ENCODE measurements at regions not wholly inside any gene's neighbourhood (a gene's known extent, or its start where the extent isn't known, plus 50 kb on each side); places are given as distances from the start of the nearest gene placed in this dataset.

GRCh38 chr2:111617299-111618225 is 266.4 kb downstream of the ANAPC1 start:
- Mint-ChIP-seq H3K9me3 (ENCODE audit: insufficient read depth) (no peaks in the 10 kb centered on the region), H3K4me3 (no peak overlapping the region), H3K4me1 (no peaks in the 10 kb centered on the region), H3K27ac (no peak overlapping the region), H3K27me3 (peaks cover 8% of the 10 kb centered on the region)
- Histone ChIP-seq H3K9ac (ENCODE audit: low read length) (no peak overlapping the region), H4K20me1 (ENCODE audit: control insufficient read depth, insufficient read depth, low read length, poor library complexity, severe bottlenecking) (no peaks in the 10 kb centered on the region), H3K27ac (ENCODE audit: low read length in 2 of 2) (no peak overlapping the region), H3K9me3 (ENCODE audit: control extremely low read depth in 1 of 3, control insufficient read depth in 2 of 3, insufficient read depth in 1 of 3, low read length in 2 of 3) (no peaks in the 10 kb centered on the region), H2AFZ (ENCODE audit: insufficient read depth, low read depth, low read length, poor library complexity, severe bottlenecking) (no peak overlapping the region), H3K27me3 (replicated peaks in 1 of 4; ENCODE audit: control extremely low read depth in 1 of 4, control insufficient read depth in 3 of 4, insufficient read depth in 4 of 4, low read length in 3 of 4) (no peaks in the 10 kb centered on the region), H3K4me2 (replicated peaks; ENCODE audit: low read depth, low read length, poor library complexity, severe bottlenecking) (no peak overlapping the region), H3K4me3 (ENCODE audit: control extremely low read depth in 1 of 5, extremely low read depth in 1 of 5, insufficient read depth in 1 of 5, low read depth in 2 of 5, low read length in 4 of 5) (no peak overlapping the region), H3K36me3 (replicated peaks in 1 of 2; ENCODE audit: control extremely low read depth in 1 of 2, control insufficient read depth in 1 of 2, extremely low read depth in 1 of 2, insufficient read depth in 2 of 2, low read length in 1 of 2) (no peaks in the 10 kb centered on the region), H3K4me1 (ENCODE audit: control insufficient read depth in 2 of 2, insufficient read depth in 2 of 2, low read length in 2 of 2) (no peaks in the 10 kb centered on the region), H3K79me2 (ENCODE audit: control insufficient read depth, insufficient read depth, low read length) (no peaks in the 10 kb centered on the region)
- WGBS (ENCODE audit: insufficient coverage): no CpG with 5 or more reads among the region's 9 CpGs
- intact Hi-C loops (cut with micrococcal nuclease): no loop called here
- ChIA-PET CTCF (no interaction called here), POLR2A (no interaction called here)
- DNase-seq: no peak
- no peak for ATAC-seq (ENCODE audit: low read depth)
- no peak for TF ChIP-seq EZH2 (IDR thresholded peaks at IDR 0.05; ENCODE audit: borderline replicate concordance, insufficient read depth, low read depth, low read length, poor library complexity, severe bottlenecking)
- TF ChIP-seq, protein P1, sequence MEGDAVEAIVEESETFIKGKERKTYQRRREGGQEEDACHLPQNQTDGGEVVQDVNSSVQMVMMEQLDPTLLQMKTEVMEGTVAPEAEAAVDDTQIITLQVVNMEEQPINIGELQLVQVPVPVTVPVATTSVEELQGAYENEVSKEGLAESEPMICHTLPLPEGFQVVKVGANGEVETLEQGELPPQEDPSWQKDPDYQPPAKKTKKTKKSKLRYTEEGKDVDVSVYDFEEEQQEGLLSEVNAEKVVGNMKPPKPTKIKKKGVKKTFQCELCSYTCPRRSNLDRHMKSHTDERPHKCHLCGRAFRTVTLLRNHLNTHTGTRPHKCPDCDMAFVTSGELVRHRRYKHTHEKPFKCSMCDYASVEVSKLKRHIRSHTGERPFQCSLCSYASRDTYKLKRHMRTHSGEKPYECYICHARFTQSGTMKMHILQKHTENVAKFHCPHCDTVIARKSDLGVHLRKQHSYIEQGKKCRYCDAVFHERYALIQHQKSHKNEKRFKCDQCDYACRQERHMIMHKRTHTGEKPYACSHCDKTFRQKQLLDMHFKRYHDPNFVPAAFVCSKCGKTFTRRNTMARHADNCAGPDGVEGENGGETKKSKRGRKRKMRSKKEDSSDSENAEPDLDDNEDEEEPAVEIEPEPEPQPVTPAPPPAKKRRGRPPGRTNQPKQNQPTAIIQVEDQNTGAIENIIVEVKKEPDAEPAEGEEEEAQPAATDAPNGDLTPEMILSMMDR (IDR thresholded peaks at IDR 0.05): no peak

DNA sequence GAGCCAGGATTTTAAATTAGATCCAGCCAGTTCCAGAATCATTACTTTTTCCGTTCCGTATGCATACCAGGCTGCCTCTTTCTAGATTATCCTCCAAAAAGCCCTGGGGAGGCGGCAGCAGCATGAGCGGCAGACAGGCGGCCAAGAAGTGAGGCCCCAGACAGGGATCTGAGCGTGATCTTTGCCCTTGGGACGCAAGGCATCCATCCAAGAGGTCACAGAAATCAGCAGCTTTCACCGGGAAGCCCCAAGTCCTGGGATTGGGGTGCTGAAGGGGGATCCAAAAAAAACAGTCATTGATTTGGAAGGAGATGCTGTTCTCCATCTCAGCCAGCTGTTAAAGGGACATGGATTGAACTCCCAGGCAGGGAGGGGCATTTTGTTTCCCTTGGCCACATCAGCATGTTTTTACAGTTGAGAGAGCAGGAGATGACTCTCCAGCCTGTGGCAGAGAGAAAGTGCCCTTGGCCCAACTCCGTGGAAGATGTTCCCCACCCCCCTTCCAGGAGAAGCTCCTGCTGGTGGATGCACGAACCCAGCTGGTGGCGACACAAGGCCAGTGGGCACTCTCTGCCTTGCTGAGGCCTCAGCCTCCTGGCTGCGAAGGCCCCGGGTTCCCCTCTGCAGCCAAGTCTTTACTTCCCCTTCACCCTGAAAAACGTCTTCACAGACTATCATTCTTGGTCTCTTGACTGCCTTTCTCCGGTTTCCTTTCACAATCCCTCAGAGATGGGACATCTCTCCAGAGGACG is 265.6 kb downstream of the ANAPC1 start:
- Mint-ChIP-seq H3K9me3 (ENCODE audit: insufficient read depth) (no peaks in the 10 kb centered on the region), H3K4me3 (no peak overlapping the region), H3K27ac (no peak overlapping the region), H3K4me1 (no peaks in the 10 kb centered on the region), H3K27me3 (peaks cover 8% of the 10 kb centered on the region)
- TF ChIP-seq EZH2 (IDR thresholded peaks at IDR 0.05; ENCODE audit: borderline replicate concordance, insufficient read depth, low read depth, low read length, poor library complexity, severe bottlenecking): no peak
- TF ChIP-seq, protein P1 (IDR thresholded peaks at IDR 0.05): no peak
- no peak overlapping the region for H3K27ac ChIP-seq (ENCODE audit: low read length in 2 of 2)
- H3K36me3 ChIP-seq (replicated peaks in 1 of 2; ENCODE audit: control extremely low read depth in 1 of 2, control insufficient read depth in 1 of 2, extremely low read depth in 1 of 2, insufficient read depth in 2 of 2, low read length in 1 of 2): no peaks in the 10 kb centered on the region
- no peaks in the 10 kb centered on the region for H4K20me1 ChIP-seq (ENCODE audit: control insufficient read depth, insufficient read depth, low read length, poor library complexity, severe bottlenecking)
- no peak overlapping the region for H2AFZ ChIP-seq (ENCODE audit: insufficient read depth, low read depth, low read length, poor library complexity, severe bottlenecking)
- H3K4me2 ChIP-seq (replicated peaks; ENCODE audit: low read depth, low read length, poor library complexity, severe bottlenecking): no peak overlapping the region
- 59% methylated on average over 14 of the region's 16 CpGs for WGBS (ENCODE audit: insufficient coverage)
- no peak overlapping the region for H3K4me3 ChIP-seq (ENCODE audit: control extremely low read depth in 1 of 5, extremely low read depth in 1 of 5, insufficient read depth in 1 of 5, low read depth in 2 of 5, low read length in 4 of 5)
- CTCF ChIA-PET: no interaction called here
- H3K27me3 ChIP-seq (replicated peaks in 1 of 4; ENCODE audit: control extremely low read depth in 1 of 4, control insufficient read depth in 3 of 4, insufficient read depth in 4 of 4, low read length in 3 of 4): no peaks in the 10 kb centered on the region
- no peaks in the 10 kb centered on the region for H3K9me3 ChIP-seq (ENCODE audit: control extremely low read depth in 1 of 3, control insufficient read depth in 2 of 3, insufficient read depth in 1 of 3, low read length in 2 of 3)
- intact Hi-C loops (cut with micrococcal nuclease): no loop called here
- no peaks in the 10 kb centered on the region for H3K4me1 ChIP-seq (ENCODE audit: control insufficient read depth in 2 of 2, insufficient read depth in 2 of 2, low read length in 2 of 2)
- H3K9ac ChIP-seq (ENCODE audit: low read length): no peak overlapping the region
- no peak for ATAC-seq (ENCODE audit: low read depth)
- H3K79me2 ChIP-seq (ENCODE audit: control insufficient read depth, insufficient read depth, low read length): no peaks in the 10 kb centered on the region
- no peak for DNase-seq
- POLR2A ChIA-PET: no interaction called here
